IMR-90 (cell line): ENCODE measurements at regions not wholly inside any gene's neighbourhood (a gene's known extent, or its start where the extent isn't known, plus 50 kb on each side); places are given as distances from the start of the nearest gene placed in this dataset.

ENCODE experiments used
- CEBPB ChIP-seq: IDR thresholded peaks from 2 replicates; pipeline ENCODE4 v1.6.1; 2012; ENCODE audit warnings: low read depth, low read length, improper control_type of control experiment
- CTCF ChIP-seq: conservative IDR thresholded peaks from 2 replicates; pipeline ENCODE4 v1.5.1; 2012; ENCODE audit warnings: mild to moderate bottlenecking, low read depth, low read length, improper control_type of control experiment
- MXI1 ChIP-seq: IDR thresholded peaks from 2 replicates; pipeline ENCODE4 v1.6.1; 2012; ENCODE audit warnings: low read depth, mild to moderate bottlenecking, low read length, moderate library complexity, borderline replicate concordance
- POLR2A ChIP-seq: IDR thresholded peaks from 2 replicates; pipeline ENCODE4 v1.6.1; 2012; ENCODE audit warnings: mild to moderate bottlenecking, low read depth, low read length

GRCh38 chr12:125434131-125434530, 368.9 kb downstream of the AACS start:
- TF ChIP-seq CTCF (no peak), CEBPB (no peak), POLR2A (no peak), MXI1 (no peak)
